ENCODE measurements at regions not wholly inside any gene's neighbourhood (a gene's known extent, or its start where the extent isn't known, plus 50 kb on each side); places are given as distances from the start of the nearest gene placed in this dataset.
"Not testable (repeated sequence)": the region's sequence is repeated elsewhere in the genome, so short reads cannot be mapped to it uniquely, and the experiment has no call there.

DNA sequence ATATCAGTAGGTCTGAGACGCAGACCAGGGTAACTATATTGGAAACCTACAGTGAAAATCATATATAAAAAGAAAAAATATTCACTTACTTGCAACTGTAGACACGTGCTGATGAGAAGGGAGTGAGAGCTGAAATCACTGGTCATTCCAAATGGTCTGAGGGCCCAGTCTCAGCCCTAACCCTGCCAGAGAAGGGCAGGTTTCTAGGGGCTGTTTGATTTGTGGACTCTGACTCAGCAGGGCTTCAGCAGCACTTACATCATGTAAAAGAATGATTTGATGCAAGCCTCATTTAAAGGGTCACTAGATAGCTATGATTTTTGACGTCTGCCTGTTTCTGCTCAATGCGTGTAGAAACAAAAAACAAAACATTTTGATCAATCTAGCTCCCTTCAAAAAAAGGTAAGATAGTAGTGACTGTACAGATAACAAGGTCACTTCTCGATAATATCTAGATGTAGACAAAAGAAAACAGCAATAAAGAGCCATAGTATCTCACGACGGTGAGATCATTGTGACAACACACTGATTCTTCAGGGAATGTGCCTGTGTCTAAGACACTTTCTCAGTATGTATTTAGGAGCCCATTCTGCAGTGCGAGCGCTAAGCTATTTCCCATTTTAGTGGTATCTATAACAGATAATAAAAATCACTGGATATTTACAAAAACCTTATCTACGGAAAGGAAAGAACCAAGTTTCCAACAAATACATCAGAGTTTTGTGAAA is 307.2 kb downstream of the HIVEP2 start:
- no peak for DNase-seq

DNA sequence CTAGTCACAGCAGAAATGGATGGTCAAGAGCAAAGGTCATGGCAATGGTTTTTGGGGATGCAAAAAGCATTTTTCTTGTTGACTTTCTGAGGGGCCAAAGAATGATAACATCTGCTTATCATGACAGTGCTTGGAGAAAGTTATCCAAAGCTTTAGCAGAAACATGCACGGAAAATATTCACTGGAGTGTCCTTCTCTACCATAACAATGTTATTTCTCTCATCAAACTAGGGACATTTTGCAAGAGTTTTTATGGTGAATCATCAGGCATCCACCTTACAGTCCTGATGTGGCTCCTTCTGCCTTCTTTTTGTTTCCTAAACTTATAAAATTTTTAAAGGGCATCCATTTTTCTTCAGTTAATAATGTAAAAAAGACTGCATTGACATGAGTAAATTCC is 302.3 kb downstream of the HIVEP2 start:
- DNase-seq: no peak

DNA sequence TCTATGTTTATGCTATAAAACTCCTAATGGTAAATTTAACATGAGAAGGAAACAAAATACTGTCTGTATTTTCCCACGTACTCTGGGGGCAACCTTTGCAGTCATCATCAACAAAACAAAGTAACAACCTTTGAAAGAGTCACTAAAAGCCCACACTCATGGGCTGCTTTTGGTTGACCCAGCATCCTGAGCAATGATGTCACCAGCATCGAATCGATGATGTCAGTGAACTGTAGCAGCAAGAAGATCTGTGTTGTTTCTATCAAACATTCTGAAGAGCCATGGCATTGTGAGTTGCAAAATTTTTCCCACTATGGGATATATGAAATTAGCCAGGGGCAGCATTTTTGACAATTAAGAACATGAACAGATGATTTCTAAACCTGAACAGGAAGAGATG is 300.1 kb downstream of the HIVEP2 start:
- no peak for DNase-seq

DNA sequence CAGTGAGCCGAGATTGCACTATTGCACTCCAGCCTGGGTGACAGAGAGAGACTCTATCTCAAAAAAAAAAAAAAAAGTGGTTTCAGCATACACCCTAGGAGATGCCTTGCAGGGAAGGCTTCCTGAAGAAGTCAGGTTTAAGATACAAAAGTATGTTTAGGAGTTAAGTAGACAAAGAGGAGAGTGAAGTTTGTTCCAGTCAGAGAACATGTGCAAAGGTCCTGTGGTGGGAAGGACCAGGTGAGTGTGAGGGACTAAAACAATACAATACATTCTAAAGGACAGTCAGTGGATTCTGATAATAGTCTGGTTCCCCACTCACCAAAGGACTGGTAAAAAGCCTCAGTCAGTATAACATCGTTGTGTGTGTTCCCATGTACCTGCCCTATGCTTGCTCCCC is 299.3 kb downstream of the HIVEP2 start:
- DNase-seq: no peak

DNA sequence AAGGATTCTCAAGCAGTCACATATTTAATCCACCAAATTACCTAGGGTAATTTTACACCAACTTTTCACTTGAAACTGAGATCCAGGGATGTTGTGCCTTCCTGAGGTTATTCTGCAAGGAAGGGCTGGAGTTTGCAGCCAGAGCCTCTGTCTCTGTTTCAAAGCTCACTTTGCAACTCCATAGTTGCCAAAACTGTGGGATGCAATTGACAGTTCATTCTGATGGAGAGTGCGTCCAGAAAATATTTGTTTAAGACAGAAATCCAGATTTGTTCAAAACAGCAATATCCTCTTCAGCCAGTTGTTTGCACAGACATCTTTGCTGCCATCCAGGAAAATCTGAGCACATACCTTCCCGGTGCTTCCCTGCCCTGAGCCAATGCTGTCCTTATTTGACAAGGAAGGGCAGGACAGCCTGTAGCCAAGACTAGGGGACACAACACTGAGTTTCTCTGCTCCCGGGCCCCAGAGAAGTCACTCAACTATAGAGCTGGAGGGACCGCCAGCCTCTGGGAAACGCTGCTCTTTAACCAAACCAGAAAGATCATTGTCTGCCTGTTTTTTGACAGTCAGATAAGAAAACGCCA is 297.4 kb downstream of the HIVEP2 start:
- no peak for DNase-seq

DNA sequence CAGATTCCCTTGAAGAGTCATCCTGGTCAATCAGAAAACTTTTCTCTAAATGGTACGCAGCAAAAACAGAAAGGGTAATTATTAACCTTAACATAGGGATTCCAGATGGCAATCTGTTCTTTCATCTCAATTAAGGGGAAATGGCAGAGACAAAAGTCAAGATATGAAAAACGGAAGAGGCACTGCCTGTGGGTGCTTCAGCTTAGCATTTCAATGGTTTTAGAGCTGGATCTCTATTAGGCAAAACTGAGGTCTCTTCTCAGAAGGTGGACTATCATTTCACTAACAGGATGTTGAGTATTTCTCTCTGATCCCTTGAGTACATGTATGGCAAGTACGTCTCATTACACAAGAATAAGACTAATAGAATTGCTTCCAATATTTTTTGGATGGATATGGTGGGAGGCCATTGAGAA is 296.9 kb downstream of the HIVEP2 start:
- DNase-seq: no peak

DNA sequence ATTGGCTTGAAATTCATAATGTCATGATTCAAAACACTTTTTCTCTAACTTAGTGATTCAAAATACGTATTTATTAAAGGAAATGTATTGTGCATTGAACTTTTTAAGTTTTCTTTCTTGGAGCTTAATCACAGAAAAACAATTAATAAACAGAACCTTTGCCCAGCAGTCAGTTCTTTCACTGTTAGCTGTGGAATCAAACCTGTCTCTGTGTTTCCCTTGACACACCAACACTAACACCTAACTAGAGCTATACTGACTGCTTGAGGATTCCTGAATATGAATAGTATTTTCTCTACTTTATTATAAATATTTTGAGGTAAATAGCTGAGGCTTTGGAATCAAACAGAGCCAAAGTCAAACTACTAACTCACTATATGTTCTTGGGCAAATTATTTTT is 296.4 kb downstream of the HIVEP2 start:
- no peak for DNase-seq

DNA sequence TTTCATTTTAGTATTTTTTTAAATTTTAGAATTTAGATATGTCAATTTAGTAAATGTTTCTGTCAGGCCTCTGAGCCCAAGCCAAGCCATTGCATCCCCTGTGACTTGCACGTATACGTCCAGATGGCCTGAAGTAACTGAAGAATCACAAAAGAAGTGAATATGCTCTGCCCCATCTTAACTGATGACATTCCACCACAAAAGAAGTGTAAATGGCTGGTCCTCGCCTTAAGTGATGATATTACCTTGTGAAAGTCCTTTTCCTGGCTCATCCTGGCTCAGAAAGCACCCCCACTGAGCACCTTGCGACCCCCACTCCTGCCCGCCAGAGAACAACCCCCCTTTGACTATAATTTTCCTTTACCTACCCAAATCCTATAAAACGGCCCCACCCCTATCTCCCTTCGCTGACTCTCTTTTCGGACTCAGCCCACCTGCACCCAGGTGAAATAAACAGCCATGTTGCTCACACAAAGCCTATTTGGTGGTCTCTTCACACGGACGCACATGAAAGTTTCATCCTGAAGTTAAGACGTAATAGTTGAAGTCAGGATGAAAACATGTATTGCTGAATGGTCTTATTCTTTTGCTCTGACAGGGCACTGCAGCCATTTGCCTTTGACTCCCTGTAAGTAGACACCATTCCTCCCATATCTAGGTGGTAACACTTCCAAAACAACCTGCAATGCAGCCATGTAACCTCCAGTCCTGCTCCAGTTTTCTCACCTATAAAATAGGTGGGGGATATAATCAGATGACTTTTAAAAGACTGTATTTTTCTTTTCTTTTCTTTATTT is 295.3 kb downstream of the HIVEP2 start:
- DNase-seq: not testable (repeated sequence)

DNA sequence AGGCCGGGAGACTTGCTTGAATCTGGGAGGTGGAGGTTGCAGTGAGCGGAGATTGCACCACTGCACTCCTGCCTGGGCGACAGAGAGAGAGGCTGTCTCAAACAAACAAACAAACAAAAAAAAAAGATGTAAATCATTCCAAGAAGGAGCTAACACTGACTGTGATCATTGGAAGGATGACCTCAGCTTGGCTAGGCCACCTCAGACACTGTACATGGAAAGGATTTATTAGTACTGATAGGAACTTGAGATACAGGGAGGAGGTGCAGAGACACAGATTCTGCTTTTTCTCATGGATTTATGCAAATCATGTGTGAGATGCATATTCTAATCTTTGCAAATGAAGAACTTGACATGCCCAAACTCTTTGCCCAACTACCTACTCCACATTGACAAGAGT is 293.6 kb downstream of the HIVEP2 start:
- DNase-seq: no peak

DNA sequence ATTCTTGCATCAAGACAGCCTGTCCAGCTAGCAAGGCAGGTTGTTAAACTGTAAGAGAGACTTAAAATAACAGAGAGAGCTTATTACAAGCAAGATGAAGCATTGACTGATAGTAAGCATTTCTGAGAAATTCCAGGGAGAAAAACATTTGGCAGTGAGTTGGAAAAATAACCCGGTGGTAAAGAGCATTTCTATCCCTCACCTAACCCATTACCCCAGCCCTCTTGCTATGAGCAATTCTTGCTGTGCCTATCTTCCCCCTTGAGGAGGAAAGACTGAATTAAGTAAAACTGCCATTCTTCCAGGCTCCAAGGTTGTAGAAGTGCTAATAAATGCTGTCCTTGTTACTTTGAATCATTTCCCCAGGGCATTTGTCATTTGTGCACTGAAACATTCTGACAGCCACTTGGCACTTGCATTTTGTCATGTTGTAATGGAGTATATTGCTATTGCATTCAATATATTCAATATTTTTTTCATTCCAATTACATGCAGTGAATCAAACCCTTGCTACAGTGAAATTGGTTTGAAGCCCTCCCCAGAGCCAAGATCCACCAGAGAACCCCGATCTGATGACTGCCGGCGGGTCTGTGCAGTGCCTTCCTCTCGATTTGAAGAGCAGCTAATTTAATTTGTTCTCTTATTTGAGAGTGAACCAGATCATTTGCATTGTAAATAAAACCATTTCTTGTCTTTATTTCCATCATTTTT is 291.1 kb downstream of the HIVEP2 start:
- no peak for DNase-seq

DNA sequence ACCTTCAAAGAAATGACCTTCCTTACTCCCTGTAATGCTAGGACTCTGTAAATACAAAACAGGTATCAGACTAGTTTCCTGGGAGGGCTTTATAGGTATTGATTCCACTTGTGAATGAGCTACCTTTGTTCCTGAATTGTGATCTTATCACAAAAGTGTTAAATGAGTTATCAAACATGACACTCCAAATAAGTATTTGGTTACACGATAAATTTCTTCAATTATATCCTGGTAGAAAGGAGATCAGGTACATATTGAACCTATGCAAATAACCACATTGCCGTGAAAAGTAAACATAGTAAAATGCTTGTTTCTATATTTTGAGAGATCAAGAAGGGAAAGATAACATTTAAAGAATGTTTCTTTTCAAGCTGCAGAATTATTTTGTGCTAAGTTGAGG is 285.3 kb downstream of the HIVEP2 start:
- no peak for DNase-seq

DNA sequence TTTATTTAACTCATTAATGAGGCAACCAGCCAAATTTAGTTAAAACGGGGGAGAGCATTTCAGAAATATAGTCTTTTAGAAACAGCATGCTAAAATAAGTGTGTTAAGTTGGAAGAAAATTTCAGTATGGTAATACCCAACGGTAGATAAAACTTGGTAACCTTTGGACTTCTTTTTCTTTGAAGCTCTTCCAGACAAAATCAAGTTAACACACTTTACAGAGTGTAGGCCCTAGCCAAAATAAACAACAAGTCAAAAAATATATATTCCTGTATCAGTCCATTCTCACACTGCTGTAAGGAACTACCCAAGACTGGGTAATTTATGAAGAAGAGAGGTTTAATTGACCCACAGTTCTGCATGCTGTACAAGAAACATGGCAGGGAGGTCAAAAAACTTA is 279.6 kb downstream of the HIVEP2 start:
- DNase-seq: no peak

DNA sequence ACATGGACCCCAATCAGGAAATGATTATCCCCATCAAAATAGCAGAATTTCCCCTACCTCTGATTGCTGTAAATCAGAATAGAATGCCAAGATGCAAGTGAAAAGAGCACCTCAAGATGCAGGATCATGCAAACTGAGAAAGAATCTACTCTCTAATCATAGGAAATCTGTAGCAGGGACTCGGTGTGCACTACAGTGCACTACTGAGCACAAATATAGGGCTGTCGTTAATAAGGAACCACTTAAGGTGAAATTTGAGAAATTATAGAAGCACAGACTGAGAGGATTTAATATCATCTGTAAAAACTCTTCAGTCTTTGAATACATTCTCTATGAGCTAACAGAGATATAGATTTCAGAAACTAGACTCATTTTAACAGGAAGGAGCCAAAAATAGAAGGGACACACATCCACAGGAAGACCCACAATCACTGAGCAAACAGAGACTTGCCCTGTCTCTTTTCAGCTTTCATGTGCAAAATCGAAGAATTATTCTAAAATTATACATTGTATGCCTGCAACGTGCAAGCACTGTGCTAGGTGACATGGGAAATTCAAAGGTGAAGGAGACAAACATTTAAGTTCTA is 278.3 kb downstream of the HIVEP2 start:
- DNase-seq: no peak

DNA sequence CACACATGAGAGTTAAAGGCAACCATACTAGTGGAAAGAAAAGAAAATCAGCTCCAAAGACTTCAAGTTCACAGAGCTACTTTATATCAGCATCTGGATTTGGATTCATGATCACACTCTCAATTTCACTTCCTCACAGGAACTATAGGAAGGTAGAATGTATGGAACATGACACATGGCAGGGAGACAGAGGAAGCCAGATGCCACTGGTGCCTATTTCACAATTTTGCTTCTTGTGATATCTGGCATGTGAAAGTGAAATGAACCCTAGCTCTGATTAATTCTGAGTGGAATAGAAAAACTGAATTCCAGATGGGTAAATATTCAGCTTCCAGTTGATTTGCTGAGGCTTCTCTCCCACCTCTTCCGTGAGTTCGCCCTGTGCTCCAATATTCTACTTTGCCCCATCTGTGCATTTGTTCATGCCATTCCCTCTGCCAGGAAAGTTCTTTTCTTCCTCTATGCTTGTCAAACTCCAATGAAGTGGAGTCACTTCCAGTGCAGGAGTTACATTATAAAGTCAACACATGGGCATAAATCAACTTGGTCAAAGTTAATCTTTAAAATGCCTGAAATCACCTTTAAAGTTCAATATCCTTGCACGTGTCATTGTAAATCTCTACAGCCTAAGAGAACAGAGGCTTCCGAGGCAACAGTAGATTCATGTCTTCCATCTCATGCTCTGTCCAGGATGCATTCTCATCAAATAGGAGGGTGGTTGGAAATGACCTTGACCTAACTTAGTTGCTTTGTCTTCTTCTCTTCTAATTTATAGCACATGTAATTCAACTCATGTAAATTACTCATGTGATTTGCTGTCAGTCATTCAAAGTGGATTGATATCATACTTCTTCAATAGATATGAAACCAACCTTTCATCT is 275.3 kb downstream of the HIVEP2 start:
- no peak for DNase-seq

DNA sequence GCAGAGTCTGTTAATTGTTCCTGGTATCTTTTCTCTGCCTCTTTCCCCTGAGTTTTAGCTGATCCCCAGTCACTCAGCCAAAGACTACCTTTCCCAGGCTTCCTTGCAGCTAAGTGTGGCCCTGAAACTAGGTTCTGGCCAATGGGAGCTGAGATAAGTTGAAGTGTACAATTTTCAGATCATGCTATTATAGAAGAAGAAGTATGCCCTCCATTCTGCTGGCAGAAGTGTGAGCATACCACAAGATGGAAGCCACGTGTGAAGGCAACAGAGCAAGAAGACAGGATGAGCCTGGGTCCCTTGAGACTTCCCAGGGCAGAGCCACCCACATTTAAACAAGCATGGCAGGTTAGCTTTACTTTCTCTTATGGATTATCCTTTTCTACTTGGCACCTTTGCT is 273.2 kb downstream of the HIVEP2 start:
- no peak for DNase-seq

DNA sequence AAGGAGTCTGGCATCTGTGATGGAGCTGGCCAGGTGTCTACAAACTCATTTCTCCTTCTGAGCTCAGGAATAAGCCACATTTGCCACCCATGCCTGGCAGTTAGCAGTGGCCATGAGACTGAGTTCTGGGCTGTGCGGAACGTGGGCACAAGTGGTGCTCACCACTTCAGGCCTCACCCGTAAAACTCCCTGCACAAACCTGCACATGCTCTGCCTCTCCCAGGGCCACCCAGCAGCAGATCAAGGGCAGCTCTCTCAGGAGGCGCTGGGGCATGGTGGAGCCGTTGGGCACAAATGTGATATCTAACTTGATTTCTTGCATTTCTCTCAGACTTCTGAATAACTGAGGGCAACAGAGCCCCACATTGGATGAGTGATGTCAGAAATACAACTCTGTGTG is 269.5 kb downstream of the HIVEP2 start:
- no peak for DNase-seq

DNA sequence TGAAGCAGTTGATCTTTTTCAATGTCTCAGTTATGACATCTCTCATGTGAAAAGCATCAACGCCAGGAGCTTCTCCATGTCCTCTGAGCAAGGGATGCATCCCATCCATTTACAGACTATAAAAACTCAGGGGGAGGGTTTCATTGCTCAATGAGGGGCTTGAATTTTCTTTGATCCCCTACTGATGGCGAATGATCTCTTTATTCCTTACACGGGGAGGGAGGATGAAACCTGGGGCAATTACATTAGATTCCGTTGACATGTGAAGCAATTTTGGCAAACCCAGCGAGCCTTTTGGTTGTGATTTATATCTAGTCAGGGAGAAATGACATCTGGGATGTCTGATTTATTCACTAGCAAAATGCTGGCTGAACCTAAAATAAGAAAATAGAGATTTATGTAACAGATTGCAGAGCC is 268.9 kb downstream of the HIVEP2 start:
- DNase-seq: no peak

DNA sequence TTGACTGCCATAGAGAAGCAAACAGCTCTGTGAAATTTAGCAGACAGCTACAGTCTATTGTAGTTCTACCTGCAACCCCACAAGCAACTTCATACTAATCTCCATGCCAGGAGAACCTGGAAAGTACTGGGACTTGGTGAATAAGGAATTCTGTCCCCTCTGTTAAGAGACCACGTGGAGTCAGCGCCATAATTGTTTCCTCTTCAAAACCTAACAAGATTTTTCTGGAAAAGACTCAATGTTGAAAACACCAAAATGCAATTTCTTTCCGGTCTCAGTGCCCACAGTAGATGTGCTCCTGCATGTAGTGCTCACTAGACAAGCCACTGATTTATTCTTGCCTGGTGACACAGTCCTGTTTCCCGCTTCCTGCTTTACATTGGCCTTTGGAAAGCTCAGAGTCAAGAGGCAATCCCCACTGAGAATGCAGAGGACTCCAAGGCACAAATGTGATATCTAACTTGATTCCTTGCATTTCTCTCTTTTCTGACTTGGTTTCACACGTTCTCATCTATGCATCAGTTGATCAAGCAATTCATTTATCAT is 268.3 kb downstream of the HIVEP2 start:
- DNase-seq: no peak

DNA sequence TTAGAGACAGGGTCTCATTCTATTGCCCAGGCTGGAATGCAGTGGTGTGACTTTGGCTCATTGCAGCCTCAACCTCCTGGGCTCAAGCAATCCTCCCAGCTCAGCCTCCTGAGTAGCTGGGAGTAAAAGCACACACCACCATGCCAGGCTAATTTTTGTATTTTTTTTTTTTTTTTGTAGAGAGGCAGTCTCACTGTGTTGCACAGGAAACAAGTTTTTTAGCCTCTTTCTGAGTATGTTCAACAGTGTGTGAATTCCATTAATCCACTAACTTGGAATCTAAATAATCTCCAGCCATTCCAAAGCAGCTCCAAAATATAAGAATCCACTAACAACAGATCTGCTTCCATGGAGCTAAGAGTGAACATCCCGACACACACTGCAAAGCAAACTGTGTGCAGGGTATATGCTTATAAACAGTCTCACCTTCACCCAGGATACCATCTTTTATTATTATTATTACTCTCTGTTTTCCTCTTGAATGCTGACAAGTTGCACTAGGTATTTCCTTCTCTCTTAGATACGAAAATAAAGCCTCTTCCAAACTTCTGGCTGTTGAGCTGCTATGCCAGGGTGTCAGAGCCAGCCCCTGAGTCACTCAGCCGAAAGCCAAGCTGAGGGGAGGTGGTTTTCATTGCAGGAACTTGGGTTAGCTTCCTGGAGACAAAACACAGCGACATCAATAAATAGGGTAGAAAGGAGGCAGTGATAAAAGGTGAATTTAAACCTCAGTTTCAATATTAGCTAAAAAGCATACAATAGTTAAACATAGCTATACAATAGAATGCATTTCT is 264.9 kb downstream of the HIVEP2 start:
- DNase-seq: peak; percentile 13 to 42

DNA sequence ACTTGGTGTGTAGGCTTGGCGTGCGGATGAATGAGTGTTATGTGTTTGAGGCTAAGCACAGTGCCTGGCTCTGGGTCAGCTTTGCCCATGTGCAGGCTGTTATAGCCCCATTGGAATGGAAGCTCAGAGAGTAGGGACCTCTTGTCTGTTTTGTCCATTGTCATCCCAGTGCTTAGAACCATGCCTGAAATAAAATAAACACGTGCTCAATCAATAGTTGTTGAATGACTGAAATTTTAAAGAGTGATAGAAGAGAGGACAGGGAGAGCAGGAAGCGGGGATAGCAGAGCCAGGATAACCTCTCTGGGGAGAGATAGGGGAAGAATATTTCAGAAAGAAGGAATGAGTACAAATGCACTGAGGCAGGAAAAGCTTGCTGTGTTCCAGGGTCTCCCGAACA is 263.9 kb downstream of the HIVEP2 start:
- DNase-seq: no peak

DNA sequence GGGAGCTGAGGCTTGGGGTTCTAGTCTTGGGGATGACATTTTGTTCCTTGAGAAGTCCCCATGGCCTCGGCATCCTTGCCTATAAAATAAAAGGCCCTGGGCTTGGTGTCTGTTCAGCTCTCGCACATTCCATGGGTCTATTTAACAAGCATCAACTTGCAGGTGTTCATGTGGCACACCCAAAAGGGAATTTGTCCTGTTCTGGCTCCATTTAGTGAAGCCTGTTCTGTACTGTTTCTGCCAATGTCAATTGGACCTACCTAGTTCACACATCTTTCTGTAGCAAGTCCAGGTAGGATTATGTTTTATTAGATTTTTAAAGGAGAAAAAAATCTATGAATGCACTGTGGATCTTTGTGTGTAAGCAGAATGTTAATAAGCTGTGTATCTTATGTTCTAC is 262.0 kb downstream of the HIVEP2 start:
- no peak for DNase-seq

All from stimulated activated CD4-positive, alpha-beta T cell treated with anti-CD3 and anti-CD28 coated beads, Interleukin-4, amount 100 ng/mL, for 4 hours (primary cell).